ENCODE measurements at regions not wholly inside any gene's neighbourhood (a gene's known extent, or its start where the extent isn't known, plus 50 kb on each side); places are given as distances from the start of the nearest gene placed in this dataset.

DNA sequence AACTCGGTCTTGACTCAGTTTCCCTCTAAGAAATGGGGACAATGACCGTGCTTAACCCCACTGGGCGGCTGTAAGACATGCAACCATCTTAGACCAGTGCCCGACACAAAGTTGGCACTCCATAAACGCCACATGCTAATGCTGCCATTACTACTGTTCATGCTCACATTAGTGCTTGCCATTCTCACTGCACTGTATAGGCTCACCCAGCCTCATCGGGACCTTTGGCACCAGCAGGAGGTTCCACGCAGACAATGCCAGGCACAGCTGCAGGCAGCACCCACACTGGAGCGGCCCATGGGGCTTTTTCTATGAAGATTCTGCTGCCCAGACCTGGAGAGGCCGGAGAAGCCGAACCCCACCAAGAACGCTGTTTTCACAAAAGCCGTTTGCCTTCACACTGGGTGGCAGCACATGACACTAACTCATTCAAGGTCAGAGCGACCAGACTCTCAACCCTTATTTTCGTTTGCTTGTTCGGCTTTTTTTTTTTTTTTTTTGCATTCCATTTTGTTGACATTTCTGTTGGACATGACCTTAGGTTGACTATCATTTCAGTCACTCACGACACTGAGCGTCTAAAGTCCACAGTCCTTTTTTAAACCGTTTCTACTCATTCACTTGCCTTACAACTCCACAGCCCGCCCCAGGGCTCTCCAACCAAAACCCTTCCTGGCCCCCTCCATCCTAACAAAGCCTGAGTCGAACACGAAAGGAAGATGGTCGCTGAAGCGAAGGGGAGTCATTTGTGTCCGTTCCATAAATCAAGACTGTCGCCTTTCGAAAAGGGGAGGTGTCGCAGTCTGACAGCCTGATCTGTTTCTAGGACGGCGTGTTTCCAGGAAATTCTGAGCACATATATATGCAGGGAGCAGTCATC lies 124.4 kb upstream of the RNF32 start:
- H3K27me3 ChIP-seq (ENCODE audit: insufficient read depth, poor library complexity, severe bottlenecking): no peaks in the 10 kb centered on the region
- DNase-seq (ENCODE audit: low read depth in 1 of 2, low spot score in 1 of 2): no peak

DNA sequence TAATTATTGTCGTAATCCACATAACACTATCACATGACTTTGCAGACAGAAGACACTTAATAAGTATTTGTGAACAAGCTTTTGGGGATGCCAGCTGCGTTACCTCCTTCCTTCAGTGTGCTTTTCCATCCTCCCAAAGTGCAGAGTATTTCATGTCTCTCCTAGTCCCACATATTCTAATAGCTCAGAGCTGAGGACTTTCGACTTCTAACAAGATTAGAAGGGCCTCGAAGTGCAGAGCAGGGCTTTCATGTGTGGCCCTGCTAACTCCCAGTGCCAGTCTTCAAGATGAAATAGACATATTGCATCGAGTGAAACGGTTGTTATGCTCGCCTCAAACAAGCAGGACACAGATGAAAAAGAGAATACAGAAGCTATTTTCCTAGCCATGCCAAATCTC lies 125.7 kb upstream of the RNF32 start:
- H3K4me3 ChIP-seq (replicated peaks; ENCODE audit: insufficient read depth, low read length): no peak overlapping the region
- no peak for DNase-seq (ENCODE audit: low read depth in 1 of 2, low spot score in 1 of 2)
- no peak for TF ChIP-seq GABPA (IDR thresholded peaks at IDR 0.05; ENCODE audit: low read depth)
- no peak for TF ChIP-seq POLR2AphosphoS5 (IDR thresholded peaks at IDR 0.05; ENCODE audit: low read depth)
- TF ChIP-seq SPI1 (IDR thresholded peaks at IDR 0.05; ENCODE audit: borderline replicate concordance, low read depth): no peak
- H3K27ac ChIP-seq (replicated peaks): no peak overlapping the region
- no peaks in the 10 kb centered on the region for H3K27me3 ChIP-seq (ENCODE audit: insufficient read depth, poor library complexity, severe bottlenecking)

More for the DNA sequence above, 124.4 kb upstream of the RNF32 start:
- Histone ChIP-seq H3K4me3 (replicated peaks; ENCODE audit: insufficient read depth, low read length) (no peak overlapping the region), H3K27ac (replicated peaks) (no peak overlapping the region)
- TF ChIP-seq, protein P1, sequence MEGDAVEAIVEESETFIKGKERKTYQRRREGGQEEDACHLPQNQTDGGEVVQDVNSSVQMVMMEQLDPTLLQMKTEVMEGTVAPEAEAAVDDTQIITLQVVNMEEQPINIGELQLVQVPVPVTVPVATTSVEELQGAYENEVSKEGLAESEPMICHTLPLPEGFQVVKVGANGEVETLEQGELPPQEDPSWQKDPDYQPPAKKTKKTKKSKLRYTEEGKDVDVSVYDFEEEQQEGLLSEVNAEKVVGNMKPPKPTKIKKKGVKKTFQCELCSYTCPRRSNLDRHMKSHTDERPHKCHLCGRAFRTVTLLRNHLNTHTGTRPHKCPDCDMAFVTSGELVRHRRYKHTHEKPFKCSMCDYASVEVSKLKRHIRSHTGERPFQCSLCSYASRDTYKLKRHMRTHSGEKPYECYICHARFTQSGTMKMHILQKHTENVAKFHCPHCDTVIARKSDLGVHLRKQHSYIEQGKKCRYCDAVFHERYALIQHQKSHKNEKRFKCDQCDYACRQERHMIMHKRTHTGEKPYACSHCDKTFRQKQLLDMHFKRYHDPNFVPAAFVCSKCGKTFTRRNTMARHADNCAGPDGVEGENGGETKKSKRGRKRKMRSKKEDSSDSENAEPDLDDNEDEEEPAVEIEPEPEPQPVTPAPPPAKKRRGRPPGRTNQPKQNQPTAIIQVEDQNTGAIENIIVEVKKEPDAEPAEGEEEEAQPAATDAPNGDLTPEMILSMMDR (IDR thresholded peaks at IDR 0.05; ENCODE audit: insufficient read depth, low read length): no peak
- TF ChIP-seq SPI1 (IDR thresholded peaks at IDR 0.05; ENCODE audit: borderline replicate concordance, low read depth) (no peak), GABPA (IDR thresholded peaks at IDR 0.05; ENCODE audit: low read depth) (no peak), POLR2AphosphoS5 (IDR thresholded peaks at IDR 0.05; ENCODE audit: low read depth) (no peak)
- TF ChIP-seq, protein P2, sequence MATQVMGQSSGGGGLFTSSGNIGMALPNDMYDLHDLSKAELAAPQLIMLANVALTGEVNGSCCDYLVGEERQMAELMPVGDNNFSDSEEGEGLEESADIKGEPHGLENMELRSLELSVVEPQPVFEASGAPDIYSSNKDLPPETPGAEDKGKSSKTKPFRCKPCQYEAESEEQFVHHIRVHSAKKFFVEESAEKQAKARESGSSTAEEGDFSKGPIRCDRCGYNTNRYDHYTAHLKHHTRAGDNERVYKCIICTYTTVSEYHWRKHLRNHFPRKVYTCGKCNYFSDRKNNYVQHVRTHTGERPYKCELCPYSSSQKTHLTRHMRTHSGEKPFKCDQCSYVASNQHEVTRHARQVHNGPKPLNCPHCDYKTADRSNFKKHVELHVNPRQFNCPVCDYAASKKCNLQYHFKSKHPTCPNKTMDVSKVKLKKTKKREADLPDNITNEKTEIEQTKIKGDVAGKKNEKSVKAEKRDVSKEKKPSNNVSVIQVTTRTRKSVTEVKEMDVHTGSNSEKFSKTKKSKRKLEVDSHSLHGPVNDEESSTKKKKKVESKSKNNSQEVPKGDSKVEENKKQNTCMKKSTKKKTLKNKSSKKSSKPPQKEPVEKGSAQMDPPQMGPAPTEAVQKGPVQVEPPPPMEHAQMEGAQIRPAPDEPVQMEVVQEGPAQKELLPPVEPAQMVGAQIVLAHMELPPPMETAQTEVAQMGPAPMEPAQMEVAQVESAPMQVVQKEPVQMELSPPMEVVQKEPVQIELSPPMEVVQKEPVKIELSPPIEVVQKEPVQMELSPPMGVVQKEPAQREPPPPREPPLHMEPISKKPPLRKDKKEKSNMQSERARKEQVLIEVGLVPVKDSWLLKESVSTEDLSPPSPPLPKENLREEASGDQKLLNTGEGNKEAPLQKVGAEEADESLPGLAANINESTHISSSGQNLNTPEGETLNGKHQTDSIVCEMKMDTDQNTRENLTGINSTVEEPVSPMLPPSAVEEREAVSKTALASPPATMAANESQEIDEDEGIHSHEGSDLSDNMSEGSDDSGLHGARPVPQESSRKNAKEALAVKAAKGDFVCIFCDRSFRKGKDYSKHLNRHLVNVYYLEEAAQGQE (IDR thresholded peaks at IDR 0.05; ENCODE audit: insufficient replicate concordance, low read depth): no peak

DNA sequence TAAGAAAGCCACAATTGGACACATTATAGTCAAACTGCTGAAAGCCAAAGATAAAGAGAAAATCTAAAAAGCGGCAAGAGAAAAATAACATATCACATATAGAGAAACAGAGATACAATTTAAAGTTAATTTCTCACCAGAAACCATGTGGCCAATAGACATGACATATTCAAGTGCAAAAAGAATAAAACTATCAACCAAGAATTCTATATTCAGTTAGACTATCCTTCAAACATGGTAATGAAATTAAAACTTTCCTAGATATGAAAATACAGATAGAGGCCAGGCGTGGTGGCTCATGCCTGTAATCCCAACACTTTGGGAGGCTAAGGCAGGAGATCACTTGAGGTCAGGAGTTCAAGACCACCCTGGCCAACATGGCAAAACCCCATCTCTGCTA lies 129.1 kb upstream of the RNF32 start:
- Histone ChIP-seq H3K27ac (replicated peaks) (no peak overlapping the region), H3K4me3 (replicated peaks; ENCODE audit: insufficient read depth, low read length) (no peak overlapping the region), H3K27me3 (ENCODE audit: insufficient read depth, poor library complexity, severe bottlenecking) (no peaks in the 10 kb centered on the region)
- no peak for DNase-seq (ENCODE audit: low read depth in 1 of 2, low spot score in 1 of 2)
- TF ChIP-seq GABPA (IDR thresholded peaks at IDR 0.05; ENCODE audit: low read depth) (no peak), POLR2AphosphoS5 (IDR thresholded peaks at IDR 0.05; ENCODE audit: low read depth) (no peak), SPI1 (IDR thresholded peaks at IDR 0.05; ENCODE audit: borderline replicate concordance, low read depth) (no peak)
- TF ChIP-seq, protein P2 (IDR thresholded peaks at IDR 0.05; ENCODE audit: insufficient replicate concordance, low read depth): no peak
- TF ChIP-seq, protein P1 (IDR thresholded peaks at IDR 0.05; ENCODE audit: insufficient read depth, low read length): no peak

DNA sequence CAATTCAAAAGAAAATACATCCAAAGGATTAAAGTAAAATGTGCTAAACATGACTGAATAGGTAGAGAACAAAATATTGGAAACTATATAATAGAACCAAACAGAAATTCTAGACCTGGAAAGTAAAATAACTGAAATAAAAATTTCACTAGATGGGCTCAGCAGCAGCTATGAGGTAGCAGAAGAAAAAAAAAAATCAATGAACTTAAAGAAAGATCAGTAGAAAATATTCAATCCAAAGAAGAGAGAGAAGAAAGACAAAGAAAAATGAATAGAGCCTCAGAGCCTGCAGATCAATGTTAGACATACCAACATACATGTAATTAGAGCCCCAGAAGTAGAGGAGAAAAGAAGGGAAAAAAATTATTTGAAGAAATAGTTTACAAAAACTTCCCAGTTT lies 129.6 kb upstream of the RNF32 start:
- no peak for DNase-seq (ENCODE audit: low read depth in 1 of 2, low spot score in 1 of 2)
- Histone ChIP-seq H3K27me3 (ENCODE audit: insufficient read depth, poor library complexity, severe bottlenecking) (no peaks in the 10 kb centered on the region), H3K27ac (replicated peaks) (no peak overlapping the region), H3K4me3 (replicated peaks; ENCODE audit: insufficient read depth, low read length) (no peak overlapping the region)
- no peak for TF ChIP-seq GABPA (IDR thresholded peaks at IDR 0.05; ENCODE audit: low read depth)
- TF ChIP-seq, protein P1 (IDR thresholded peaks at IDR 0.05; ENCODE audit: insufficient read depth, low read length): no peak
